GM12874 (cell line): ENCODE measurements at regions not wholly inside any gene's neighbourhood (a gene's known extent, or its start where the extent isn't known, plus 50 kb on each side); places are given as distances from the start of the nearest gene placed in this dataset.

Source experiments
- TF ChIP-seq, protein P1 (sequence below): IDR thresholded peaks from 2 replicates; pipeline ENCODE4 v1.5.1; 2011; ENCODE audit warnings: low read depth, mild to moderate bottlenecking, control low read depth, low read length, moderate library complexity; ENCODE audit not compliant: insufficient read depth

GRCh38 chr4:23952258-23952657 lies 62.4 kb upstream of the PPARGC1A start:
- TF ChIP-seq, protein P1, sequence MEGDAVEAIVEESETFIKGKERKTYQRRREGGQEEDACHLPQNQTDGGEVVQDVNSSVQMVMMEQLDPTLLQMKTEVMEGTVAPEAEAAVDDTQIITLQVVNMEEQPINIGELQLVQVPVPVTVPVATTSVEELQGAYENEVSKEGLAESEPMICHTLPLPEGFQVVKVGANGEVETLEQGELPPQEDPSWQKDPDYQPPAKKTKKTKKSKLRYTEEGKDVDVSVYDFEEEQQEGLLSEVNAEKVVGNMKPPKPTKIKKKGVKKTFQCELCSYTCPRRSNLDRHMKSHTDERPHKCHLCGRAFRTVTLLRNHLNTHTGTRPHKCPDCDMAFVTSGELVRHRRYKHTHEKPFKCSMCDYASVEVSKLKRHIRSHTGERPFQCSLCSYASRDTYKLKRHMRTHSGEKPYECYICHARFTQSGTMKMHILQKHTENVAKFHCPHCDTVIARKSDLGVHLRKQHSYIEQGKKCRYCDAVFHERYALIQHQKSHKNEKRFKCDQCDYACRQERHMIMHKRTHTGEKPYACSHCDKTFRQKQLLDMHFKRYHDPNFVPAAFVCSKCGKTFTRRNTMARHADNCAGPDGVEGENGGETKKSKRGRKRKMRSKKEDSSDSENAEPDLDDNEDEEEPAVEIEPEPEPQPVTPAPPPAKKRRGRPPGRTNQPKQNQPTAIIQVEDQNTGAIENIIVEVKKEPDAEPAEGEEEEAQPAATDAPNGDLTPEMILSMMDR, result no peak

DNA sequence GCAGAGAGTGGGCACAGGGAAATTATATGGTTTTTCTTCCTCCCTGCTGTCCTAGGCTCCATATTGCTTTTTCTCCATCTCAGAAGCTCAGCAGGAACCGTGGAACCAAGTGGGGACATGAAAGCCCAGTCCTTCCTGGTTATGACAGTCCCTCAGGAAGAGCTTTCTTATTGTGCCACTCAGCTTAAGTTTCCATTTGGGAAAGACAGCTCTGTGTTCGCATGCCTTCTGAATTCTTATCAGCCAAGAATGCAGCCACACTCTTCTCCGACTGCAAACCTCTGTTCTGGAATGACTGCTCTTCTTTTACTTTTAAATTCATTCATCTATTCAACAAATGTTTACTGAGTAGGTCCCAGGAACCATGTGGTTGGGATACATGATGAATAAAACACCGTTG lies 58.0 kb upstream of the PPARGC1A start:
- TF ChIP-seq, protein P1, result no peak

- TF ChIP-seq, protein P1, result no peak
These were observed 56.5 kb upstream of the PPARGC1A start for GRCh38 chr4:23946299-23946698.

DNA sequence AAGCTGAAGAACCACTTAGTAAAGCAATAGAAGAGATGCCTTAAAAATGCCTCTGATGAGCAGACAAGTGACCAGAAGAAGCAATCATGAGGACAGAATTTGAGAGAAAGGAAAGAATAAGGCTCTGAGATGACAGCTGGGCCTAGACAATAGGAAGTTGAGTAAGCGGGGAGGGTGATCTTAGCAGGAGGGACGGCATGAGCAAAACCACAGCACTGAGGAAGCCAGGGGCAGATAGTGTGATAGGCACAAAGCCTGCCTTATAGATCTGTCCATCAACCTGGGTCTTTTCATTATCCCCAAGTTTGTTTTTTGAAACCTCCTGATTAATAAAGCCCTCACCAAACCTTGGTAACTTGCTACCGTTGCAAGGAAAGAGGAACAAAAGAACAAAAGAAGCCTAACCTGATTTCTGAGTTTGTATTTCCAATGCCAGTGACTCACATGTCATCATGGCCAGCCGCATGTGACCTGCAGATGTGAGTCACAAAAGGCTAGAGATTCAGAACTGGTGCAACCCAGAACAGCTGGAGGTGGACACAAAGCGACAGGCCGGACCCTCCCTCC lies 55.7 kb upstream of the PPARGC1A start:
- TF ChIP-seq, protein P1, result no peak

DNA sequence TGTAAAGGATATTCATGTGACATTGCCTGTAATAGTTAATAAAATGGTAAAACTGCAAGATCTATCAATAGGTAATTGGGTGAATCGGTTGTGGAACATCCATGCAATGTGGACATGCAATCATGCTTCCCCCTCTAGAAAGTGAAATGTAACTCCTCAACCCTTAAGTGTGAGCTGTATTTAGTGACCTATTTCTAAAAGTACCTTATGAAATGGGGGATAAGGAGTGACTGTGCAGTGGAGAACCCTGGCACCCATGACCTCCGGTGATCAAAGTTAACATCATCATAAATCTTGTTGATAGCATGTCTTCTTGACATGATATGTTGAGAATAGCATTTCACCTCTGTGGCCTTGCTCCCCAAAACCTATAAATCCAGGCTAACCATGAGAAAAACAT lies 53.6 kb upstream of the PPARGC1A start:
- TF ChIP-seq, protein P1, result no peak

- TF ChIP-seq, protein P1, result no peak
These were observed 52.6 kb upstream of the PPARGC1A start for GRCh38 chr4:23942471-23942870.
